ENCODE measurements at regions not wholly inside any gene's neighbourhood (a gene's known extent, or its start where the extent isn't known, plus 50 kb on each side); places are given as distances from the start of the nearest gene placed in this dataset.
A peak's percentile ranks its signal among the peaks of the same experiment; 100 is the strongest.

DNA sequence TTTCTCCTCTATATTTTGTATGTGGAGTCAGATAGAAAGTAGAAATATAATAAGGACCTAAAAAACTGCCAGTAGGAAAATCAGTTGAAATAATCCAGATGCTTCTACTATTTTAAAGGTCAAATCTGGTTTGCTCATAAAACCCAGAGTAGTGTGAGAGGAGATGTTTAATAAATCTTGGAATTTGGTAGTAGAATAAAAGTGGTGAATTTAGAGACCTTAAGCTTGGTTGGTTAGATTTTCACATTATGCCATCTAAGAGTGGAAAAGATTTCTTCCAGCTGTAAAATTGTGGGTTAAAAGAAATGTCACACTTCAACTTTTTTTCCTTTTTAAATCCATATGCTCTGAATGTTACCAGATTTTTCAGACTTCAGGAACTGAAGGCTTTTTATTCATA lies 266.4 kb upstream of the GOLIM4 start:
- Mint-ChIP-seq H3K27ac (no peak overlapping the region), H3K27me3 (ENCODE audit: insufficient read depth) (no peaks in the 10 kb centered on the region), H3K36me3 (ENCODE audit: low read depth) (no peaks in the 10 kb centered on the region), H3K4me1 (peaks cover 10% of the 10 kb centered on the region), H3K4me3 (no peak overlapping the region), H3K9me3 (no peaks in the 10 kb centered on the region)
- H3K4me1 ChIP-seq (ENCODE audit: control insufficient read depth, insufficient read depth, low read length) = no peaks in the 10 kb centered on the region
- H3K27me3 ChIP-seq (ENCODE audit: control insufficient read depth, insufficient read depth, low read length, poor library complexity, severe bottlenecking) = no peaks in the 10 kb centered on the region
- no peak overlapping the region for H3K4me3 ChIP-seq (ENCODE audit: low read length)
- no peak for DNase-seq
- TF ChIP-seq, protein P1, sequence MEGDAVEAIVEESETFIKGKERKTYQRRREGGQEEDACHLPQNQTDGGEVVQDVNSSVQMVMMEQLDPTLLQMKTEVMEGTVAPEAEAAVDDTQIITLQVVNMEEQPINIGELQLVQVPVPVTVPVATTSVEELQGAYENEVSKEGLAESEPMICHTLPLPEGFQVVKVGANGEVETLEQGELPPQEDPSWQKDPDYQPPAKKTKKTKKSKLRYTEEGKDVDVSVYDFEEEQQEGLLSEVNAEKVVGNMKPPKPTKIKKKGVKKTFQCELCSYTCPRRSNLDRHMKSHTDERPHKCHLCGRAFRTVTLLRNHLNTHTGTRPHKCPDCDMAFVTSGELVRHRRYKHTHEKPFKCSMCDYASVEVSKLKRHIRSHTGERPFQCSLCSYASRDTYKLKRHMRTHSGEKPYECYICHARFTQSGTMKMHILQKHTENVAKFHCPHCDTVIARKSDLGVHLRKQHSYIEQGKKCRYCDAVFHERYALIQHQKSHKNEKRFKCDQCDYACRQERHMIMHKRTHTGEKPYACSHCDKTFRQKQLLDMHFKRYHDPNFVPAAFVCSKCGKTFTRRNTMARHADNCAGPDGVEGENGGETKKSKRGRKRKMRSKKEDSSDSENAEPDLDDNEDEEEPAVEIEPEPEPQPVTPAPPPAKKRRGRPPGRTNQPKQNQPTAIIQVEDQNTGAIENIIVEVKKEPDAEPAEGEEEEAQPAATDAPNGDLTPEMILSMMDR (conservative IDR thresholded peaks at IDR 0.05) = no peak
- H3K9me3 ChIP-seq (ENCODE audit: control insufficient read depth, low read length) = no peaks in the 10 kb centered on the region
- H3K27ac ChIP-seq (ENCODE audit: low read depth, low read length) = no peak overlapping the region
- H3K36me3 ChIP-seq (ENCODE audit: control insufficient read depth, insufficient read depth, low read length) = no peaks in the 10 kb centered on the region
- no peak overlapping the region for H3K9ac ChIP-seq (ENCODE audit: extremely low read depth, low read length, poor library complexity, severe bottlenecking)

DNA sequence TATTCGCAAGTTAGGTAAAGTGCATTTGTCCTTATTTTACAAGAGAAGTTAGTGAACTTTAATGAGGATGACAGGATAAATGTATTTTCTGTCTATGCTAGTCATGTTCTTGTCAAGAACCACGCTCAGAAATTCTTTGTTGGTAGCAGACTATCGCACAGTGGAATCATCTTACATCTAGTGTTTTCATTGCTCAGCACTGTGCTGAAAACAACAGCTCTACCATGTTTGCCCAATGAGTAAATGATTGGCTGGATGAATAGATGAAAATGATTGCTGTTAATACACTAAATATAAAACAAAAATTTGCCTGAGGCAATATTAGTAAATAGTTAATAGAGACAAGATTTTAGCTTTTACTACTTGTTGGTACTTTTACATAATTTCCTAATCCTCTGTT lies 265.3 kb upstream of the GOLIM4 start:
- DNase-seq = no peak
- no peaks in the 10 kb centered on the region for H3K9me3 ChIP-seq (ENCODE audit: control insufficient read depth, low read length)
- TF ChIP-seq, protein P1 (conservative IDR thresholded peaks at IDR 0.05) = no peak
- H3K27me3 ChIP-seq (ENCODE audit: control insufficient read depth, insufficient read depth, low read length, poor library complexity, severe bottlenecking) = no peaks in the 10 kb centered on the region
- no peak overlapping the region for H3K9ac ChIP-seq (ENCODE audit: extremely low read depth, low read length, poor library complexity, severe bottlenecking)
- H3K27ac ChIP-seq (ENCODE audit: low read depth, low read length) = no peak overlapping the region
- no peaks in the 10 kb centered on the region for H3K27me3 Mint-ChIP-seq (ENCODE audit: insufficient read depth)
- no peak overlapping the region for H3K4me3 Mint-ChIP-seq
- WGBS, 2 experiments (ENCODE audit: insufficient coverage in 1 of 2, insufficient read length in 1 of 2) = 87 to 93% methylated on average over 2 to 3 of the region's 3 CpGs
- no peaks in the 10 kb centered on the region for H3K36me3 Mint-ChIP-seq (ENCODE audit: low read depth)
- no peak overlapping the region for H3K27ac Mint-ChIP-seq
- no peaks in the 10 kb centered on the region for H3K9me3 Mint-ChIP-seq
- no peaks in the 10 kb centered on the region for H3K4me1 ChIP-seq (ENCODE audit: control insufficient read depth, insufficient read depth, low read length)
- peaks cover 6% of the 10 kb centered on the region for H3K4me1 Mint-ChIP-seq
- H3K4me3 ChIP-seq (ENCODE audit: low read length) = no peak overlapping the region
- H3K36me3 ChIP-seq (ENCODE audit: control insufficient read depth, insufficient read depth, low read length) = no peaks in the 10 kb centered on the region

DNA sequence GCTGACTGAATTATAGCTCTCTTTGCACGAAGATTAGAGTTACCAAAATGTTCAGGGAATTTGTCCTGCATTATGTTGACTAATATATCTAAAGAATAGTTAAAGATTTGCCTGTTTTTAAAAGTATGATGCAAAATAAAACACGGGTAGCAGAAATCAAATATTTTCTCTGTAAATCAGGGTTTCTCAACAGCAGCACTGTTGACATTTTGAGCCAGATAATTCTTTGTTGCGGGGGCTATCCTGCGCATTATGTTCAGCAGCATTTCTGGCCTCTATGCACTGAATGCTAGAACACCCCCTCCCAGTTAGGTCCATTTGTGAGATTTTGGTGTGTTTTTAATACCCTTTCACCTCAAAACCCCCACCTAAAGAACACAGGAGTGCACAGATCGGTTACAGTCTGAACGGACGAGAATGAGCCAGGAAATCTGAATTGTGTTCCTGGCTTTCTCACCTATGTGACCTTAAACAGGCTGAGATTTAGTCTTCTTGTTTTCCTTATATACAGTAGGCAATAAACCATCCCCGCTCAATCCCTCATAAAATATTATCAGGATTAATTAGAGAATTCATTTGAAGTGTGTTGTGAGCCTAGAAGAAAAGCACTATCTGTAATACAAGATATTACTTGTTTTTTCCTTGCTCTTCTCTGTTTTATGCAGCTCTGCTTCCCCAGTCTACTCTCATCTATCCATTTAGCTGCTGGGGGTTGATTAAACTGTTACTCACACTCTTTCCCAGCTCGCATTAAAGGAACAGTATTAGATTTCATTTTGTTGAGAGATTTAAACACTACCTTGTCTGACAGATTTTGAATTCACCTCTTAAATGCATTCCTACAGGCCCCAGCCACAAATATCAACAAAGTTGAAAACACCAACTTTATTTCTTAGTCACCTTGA lies 247.5 kb upstream of the GOLIM4 start:
- DNase-seq = no peak
- peak overlapping the region; percentile 57 for H3K27ac Mint-ChIP-seq
- Histone ChIP-seq H3K9me3 (ENCODE audit: control insufficient read depth, low read length) (no peaks in the 10 kb centered on the region), H3K9ac (ENCODE audit: extremely low read depth, low read length, poor library complexity, severe bottlenecking) (no peak overlapping the region), H3K27ac (ENCODE audit: low read depth, low read length) (no peak overlapping the region), H3K27me3 (ENCODE audit: control insufficient read depth, insufficient read depth, low read length, poor library complexity, severe bottlenecking) (no peaks in the 10 kb centered on the region), H3K4me3 (ENCODE audit: low read length) (no peak overlapping the region), H3K4me1 (ENCODE audit: control insufficient read depth, insufficient read depth, low read length) (peaks cover 32% of the 10 kb centered on the region), H3K36me3 (ENCODE audit: control insufficient read depth, insufficient read depth, low read length) (no peaks in the 10 kb centered on the region)
- peaks cover 51% of the 10 kb centered on the region for H3K4me1 Mint-ChIP-seq
- TF ChIP-seq, protein P1 (conservative IDR thresholded peaks at IDR 0.05) = no peak
- H3K4me3 Mint-ChIP-seq = no peak overlapping the region
- 90 to 100% methylated on average over 5 to 8 of the region's 9 CpGs for WGBS, 2 experiments (ENCODE audit: insufficient coverage in 1 of 2, insufficient read length in 1 of 2)
- no peaks in the 10 kb centered on the region for H3K27me3 Mint-ChIP-seq (ENCODE audit: insufficient read depth)
- no peaks in the 10 kb centered on the region for H3K36me3 Mint-ChIP-seq (ENCODE audit: low read depth)
- no peaks in the 10 kb centered on the region for H3K9me3 Mint-ChIP-seq

All from endodermal cell (in vitro differentiated cells).